GM23338 (cell line): ENCODE measurements at regions not wholly inside any gene's neighbourhood (a gene's known extent, or its start where the extent isn't known, plus 50 kb on each side); places are given as distances from the start of the nearest gene placed in this dataset.
A peak's percentile ranks its signal among the peaks of the same experiment; 100 is the strongest.
"Not testable (repeated sequence)": the region's sequence is repeated elsewhere in the genome, so short reads cannot be mapped to it uniquely, and the experiment has no call there.

Experiments
- ATAC-seq: fragments of 200-7000 bp; cut with Tn5 transposase; 3 replicates; pipeline ENCODE4 v1.9.1; 2020
- DNase-seq: peaks from one replicate; pipeline ENCODE4 v3.0.0-alpha.2; 2015; ENCODE audit warnings: low spot score
- H2AFZ ChIP-seq: fragments of 200-600 bp; sonication (generic); 2 replicates; pipeline ENCODE4 v1.8.0; 2016; ENCODE audit warnings: antibody characterized with exemption, mild to moderate bottlenecking, moderate library complexity
- H3F3A ChIP-seq: fragments of 200-600 bp; sonication (generic); replicated peaks from 2 replicates; pipeline ENCODE4 v1.8.0; 2017; ENCODE audit warnings: antibody characterized with exemption, mixed run types, low read depth
- H3K27ac ChIP-seq: fragments of 200-600 bp; sonication (generic); 2 replicates; pipeline ENCODE4 v1.6.1; 2016; ENCODE audit warnings: low read depth
- H3K27me3 ChIP-seq: fragments of 200-600 bp; sonication (generic); 2 replicates; pipeline ENCODE4 v1.8.0; 2016; ENCODE audit warnings: mild to moderate bottlenecking, mixed run types, moderate library complexity; ENCODE audit not compliant: insufficient read depth
- H3K36me3 ChIP-seq: fragments of 200-600 bp; sonication (generic); 2 replicates; pipeline ENCODE4 v1.8.0; 2016; ENCODE audit warnings: mild to moderate bottlenecking; ENCODE audit not compliant: insufficient read depth
- H3K4me1 ChIP-seq: fragments of 200-600 bp; sonication (generic); 2 replicates; pipeline ENCODE4 v1.8.0; 2016; ENCODE audit warnings: mild to moderate bottlenecking, moderate library complexity; ENCODE audit not compliant: insufficient read depth
- H3K4me2 ChIP-seq: fragments of 200-600 bp; sonication (generic); 2 replicates; pipeline ENCODE4 v1.7.1; 2017; ENCODE audit warnings: mixed run types
- H3K4me3 ChIP-seq: fragments of 200-600 bp; sonication (generic); 2 replicates; pipeline ENCODE4 v1.6.1; 2016; ENCODE audit warnings: mixed run types
- H3K79me2 ChIP-seq: fragments of 200-600 bp; sonication (generic); replicated peaks from 2 replicates; pipeline ENCODE4 v1.8.0; 2017; ENCODE audit warnings: mild to moderate bottlenecking; ENCODE audit not compliant: insufficient read depth
- H3K9me2 ChIP-seq: fragments of 200-600 bp; sonication (generic); 2 replicates; pipeline ENCODE4 v1.8.0; 2017; ENCODE audit not compliant: insufficient read depth
- H4K20me1 ChIP-seq: fragments of 200-600 bp; sonication (generic); replicated peaks from 2 replicates; pipeline ENCODE4 v1.8.0; 2017; ENCODE audit warnings: mild to moderate bottlenecking; ENCODE audit not compliant: insufficient read depth
- H3K27ac Mint-ChIP-seq: 2 replicates; pipeline ENCODE4 v1.8.0; 2020; ENCODE audit warnings: inconsistent platforms, mild to moderate bottlenecking, moderate library complexity, mixed read lengths
- H3K27me3 Mint-ChIP-seq: 3 replicates; pipeline ENCODE4 v1.8.0; 2022; ENCODE audit warnings: low read depth, mild to moderate bottlenecking, moderate library complexity, mixed read lengths, inconsistent platforms; ENCODE audit not compliant: insufficient read depth, poor library complexity
- H3K36me3 Mint-ChIP-seq: 3 replicates; pipeline ENCODE4 v1.8.0; 2021; ENCODE audit warnings: low read depth, mild to moderate bottlenecking, inconsistent platforms, moderate library complexity, mixed read lengths
- H3K4me1 Mint-ChIP-seq: 3 replicates; pipeline ENCODE4 v1.8.0; 2020; ENCODE audit warnings: mild to moderate bottlenecking, inconsistent platforms, mixed read lengths
- H3K4me3 Mint-ChIP-seq: 3 replicates; pipeline ENCODE4 v1.8.0; 2021; ENCODE audit warnings: moderate library complexity, mild to moderate bottlenecking, inconsistent platforms, mixed read lengths
- H3K9me3 Mint-ChIP-seq: 3 replicates; pipeline ENCODE4 v1.8.0; 2020; ENCODE audit warnings: moderate library complexity, mild to moderate bottlenecking, inconsistent platforms, mixed read lengths
- CREB1 ChIP-seq: fragments of 250-450 bp; sonication (Bioruptor Pico); IDR thresholded peaks from 2 replicates; pipeline ENCODE4 v1.5.0; 2020; ENCODE audit warnings: low read depth, mild to moderate bottlenecking, moderate library complexity
- ETS1 ChIP-seq: IDR thresholded peaks from 2 replicates; pipeline ENCODE4 v1.6.1; 2016; ENCODE audit warnings: antibody characterized with exemption
- EZH2 ChIP-seq: fragments of 200-600 bp; sonication (generic); IDR thresholded peaks from one replicate; pipeline ENCODE4 v1.8.0; 2017; ENCODE audit warnings: antibody characterized with exemption, mild to moderate bottlenecking, low read depth; ENCODE audit not compliant: unreplicated experiment
- EZH2phosphoT487 ChIP-seq: fragments of 200-600 bp; sonication (generic); IDR thresholded peaks from one replicate; pipeline ENCODE4 v1.8.1; 2018; ENCODE audit warnings: antibody characterized with exemption; ENCODE audit not compliant: unreplicated experiment
- JUNB ChIP-seq: IDR thresholded peaks from one replicate; pipeline ENCODE4 v1.6.1; 2016; ENCODE audit warnings: antibody characterized with exemption; ENCODE audit not compliant: unreplicated experiment
- NANOG ChIP-seq: IDR thresholded peaks from 2 replicates; pipeline ENCODE4 v1.6.1; 2016; ENCODE audit warnings: antibody characterized with exemption, borderline replicate concordance
- POLR2AphosphoS5 ChIP-seq: IDR thresholded peaks from 2 replicates; pipeline ENCODE4 v1.6.1; 2016; ENCODE audit warnings: antibody characterized with exemption, low read depth
- STAT1 ChIP-seq: IDR thresholded peaks from one replicate; pipeline ENCODE4 v1.6.1; 2016; ENCODE audit warnings: antibody characterized with exemption; ENCODE audit not compliant: unreplicated experiment
- ZNF114 ChIP-seq: fragments of 250-450 bp; sonication (Bioruptor Pico); IDR thresholded peaks from 2 replicates; pipeline ENCODE4 v1.5.0; 2020; ENCODE audit warnings: mild to moderate bottlenecking, moderate library complexity
- ZNF331 ChIP-seq: fragments of 250-450 bp; sonication (Bioruptor Pico); IDR thresholded peaks from 2 replicates; pipeline ENCODE4 v1.5.0; 2020; ENCODE audit warnings: low read depth, mild to moderate bottlenecking, moderate library complexity
- TF ChIP-seq, protein P1 (sequence below): IDR thresholded peaks from one replicate; pipeline ENCODE4 v1.6.1; 2018; ENCODE audit warnings: antibody characterized with exemption; ENCODE audit not compliant: unreplicated experiment
- TF ChIP-seq, protein P2 (sequence below), 2 experiments: fragments of 200-600 bp in 1 of 2; sonication (generic) in 1 of 2; conservative IDR thresholded peaks; 2 replicates each; pipeline versions ENCODE4 v1.5.1 to v1.6.1; 2016 to 2017; ENCODE audit warnings: antibody characterized with exemption in 2 of 2, low read depth in 2 of 2, mild to moderate bottlenecking in 2 of 2, moderate library complexity in 1 of 2

DNA sequence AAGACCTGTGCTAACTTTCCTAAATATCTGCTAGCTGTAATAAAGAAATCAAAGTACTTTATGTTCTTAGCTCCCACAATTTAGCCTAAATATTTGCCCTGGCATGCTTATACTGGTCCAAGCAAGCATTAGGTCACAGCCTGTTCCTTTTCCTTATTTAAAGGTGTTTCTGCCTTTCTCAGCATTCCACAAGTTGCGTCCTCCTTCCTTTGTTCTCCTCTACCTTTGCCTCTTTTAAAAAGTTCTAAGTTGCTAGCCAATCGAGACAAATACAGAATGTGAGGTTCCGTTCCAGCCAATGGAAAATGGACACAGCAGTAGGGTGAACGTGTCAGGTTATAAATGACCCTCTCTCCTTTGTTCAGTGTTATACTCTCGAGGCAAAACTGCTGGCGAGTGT, 99.9 kb downstream of the KDR start:
- not testable (repeated sequence) for H3K9me2 ChIP-seq, H4K20me1 ChIP-seq, H3K27ac Mint-ChIP-seq, H3K4me3 Mint-ChIP-seq, DNase-seq, H3K4me3 ChIP-seq, H3K4me1 Mint-ChIP-seq, H3K27ac ChIP-seq, ATAC-seq, H3K27me3 Mint-ChIP-seq, H3K79me2 ChIP-seq, H3K4me1 ChIP-seq, H3K9me3 Mint-ChIP-seq, H3K27me3 ChIP-seq, H3K4me2 ChIP-seq, H3K36me3 Mint-ChIP-seq, H3F3A ChIP-seq, H3K36me3 ChIP-seq
- H2AFZ ChIP-seq, result peak overlapping the region; percentile 34

DNA sequence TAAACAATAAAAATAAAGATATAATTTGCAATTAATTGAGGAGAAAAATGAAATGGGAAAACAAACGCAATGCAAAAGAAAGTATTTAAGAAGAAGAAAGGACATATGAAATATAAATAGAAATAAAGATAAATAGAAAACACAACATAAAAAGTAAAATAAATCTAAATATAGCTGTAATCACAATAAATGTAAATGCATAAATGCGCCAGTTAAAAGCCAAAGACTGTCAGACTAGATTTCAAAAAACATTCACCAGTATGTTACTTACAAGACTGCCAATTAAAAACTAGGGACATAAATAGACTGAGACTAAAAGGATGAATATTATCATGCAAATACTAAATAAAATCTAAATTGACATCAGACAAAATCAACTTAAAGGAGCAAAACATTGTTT, 102.4 kb downstream of the KDR start:
- H3K4me3 ChIP-seq, result no peak overlapping the region
- no peak overlapping the region for H3K27ac Mint-ChIP-seq
- peaks cover 7% of the 10 kb centered on the region for H3K4me1 Mint-ChIP-seq
- TF ChIP-seq STAT1, result no peak
- H3K79me2 ChIP-seq, result no peaks in the 10 kb centered on the region
- no peaks in the 10 kb centered on the region for H3K36me3 Mint-ChIP-seq
- H3K9me3 Mint-ChIP-seq, result no peaks in the 10 kb centered on the region
- H3K4me2 ChIP-seq, result no peak overlapping the region
- no peak for ATAC-seq
- H3K9me2 ChIP-seq, result peaks cover 8% of the 10 kb centered on the region; the same call in 1 of the 2 replicates
- H3K27me3 Mint-ChIP-seq, result peaks cover 1% of the 10 kb centered on the region
- no peak overlapping the region for H3K27ac ChIP-seq
- no peaks in the 10 kb centered on the region for H3K27me3 ChIP-seq
- H3K4me3 Mint-ChIP-seq, result no peak overlapping the region
- H3K4me1 ChIP-seq, result peaks cover 6% of the 10 kb centered on the region; the same call in 1 of the 2 replicates
- no peaks in the 10 kb centered on the region for H4K20me1 ChIP-seq
- no peaks in the 10 kb centered on the region for H3K36me3 ChIP-seq
- no peaks in the 10 kb centered on the region for H3F3A ChIP-seq
- H2AFZ ChIP-seq, result no peak overlapping the region
- no peak for DNase-seq

DNA sequence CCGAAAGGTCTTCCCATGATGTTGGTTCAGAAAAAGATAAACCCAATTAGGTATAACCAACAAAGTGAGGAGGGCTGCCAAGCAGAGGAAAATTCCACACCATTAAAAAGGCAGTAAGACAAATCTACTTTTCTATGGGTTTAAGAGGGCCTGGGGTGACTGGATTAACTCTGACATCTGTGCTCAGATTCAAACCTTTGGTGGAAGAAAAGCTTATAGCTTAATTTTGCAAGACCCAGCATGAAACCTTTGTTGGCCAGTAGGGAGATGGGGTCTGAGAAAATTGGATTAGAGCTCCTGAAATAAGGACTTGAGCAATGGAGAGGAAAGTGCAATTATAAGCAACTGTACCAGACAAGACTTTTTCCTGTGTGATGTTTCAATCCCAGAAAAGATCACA, 104.2 kb downstream of the KDR start:
- Histone ChIP-seq H2AFZ (no peak overlapping the region; the same call in 1 of the 2 replicates), H3K27me3 (no peaks in the 10 kb centered on the region), H3K9me2 (peaks cover 9% of the 10 kb centered on the region), H3K36me3 (no peaks in the 10 kb centered on the region), H4K20me1 (no peaks in the 10 kb centered on the region), H3K27ac (no peak overlapping the region), H3K79me2 (no peaks in the 10 kb centered on the region), H3K4me3 (no peak overlapping the region), H3K4me2 (no peak overlapping the region), H3F3A (no peaks in the 10 kb centered on the region), H3K4me1 (peaks cover 13% of the 10 kb centered on the region; the same call in 1 of the 2 replicates)
- ATAC-seq, result no peak
- no peak for DNase-seq
- Mint-ChIP-seq H3K36me3 (no peaks in the 10 kb centered on the region), H3K27me3 (peaks cover 1% of the 10 kb centered on the region), H3K9me3 (no peaks in the 10 kb centered on the region), H3K4me1 (peaks cover 11% of the 10 kb centered on the region), H3K27ac (no peak overlapping the region), H3K4me3 (no peak overlapping the region)
- TF ChIP-seq CREB1 (no peak), ZNF331 (CRISPR knock-in tag) (no peak), POLR2AphosphoS5 (no peak), EZH2 (no peak), STAT1 (no peak), JUNB (no peak), ETS1 (no peak), EZH2phosphoT487 (no peak), ZNF114 (no peak), NANOG (no peak)
- TF ChIP-seq, protein P1, sequence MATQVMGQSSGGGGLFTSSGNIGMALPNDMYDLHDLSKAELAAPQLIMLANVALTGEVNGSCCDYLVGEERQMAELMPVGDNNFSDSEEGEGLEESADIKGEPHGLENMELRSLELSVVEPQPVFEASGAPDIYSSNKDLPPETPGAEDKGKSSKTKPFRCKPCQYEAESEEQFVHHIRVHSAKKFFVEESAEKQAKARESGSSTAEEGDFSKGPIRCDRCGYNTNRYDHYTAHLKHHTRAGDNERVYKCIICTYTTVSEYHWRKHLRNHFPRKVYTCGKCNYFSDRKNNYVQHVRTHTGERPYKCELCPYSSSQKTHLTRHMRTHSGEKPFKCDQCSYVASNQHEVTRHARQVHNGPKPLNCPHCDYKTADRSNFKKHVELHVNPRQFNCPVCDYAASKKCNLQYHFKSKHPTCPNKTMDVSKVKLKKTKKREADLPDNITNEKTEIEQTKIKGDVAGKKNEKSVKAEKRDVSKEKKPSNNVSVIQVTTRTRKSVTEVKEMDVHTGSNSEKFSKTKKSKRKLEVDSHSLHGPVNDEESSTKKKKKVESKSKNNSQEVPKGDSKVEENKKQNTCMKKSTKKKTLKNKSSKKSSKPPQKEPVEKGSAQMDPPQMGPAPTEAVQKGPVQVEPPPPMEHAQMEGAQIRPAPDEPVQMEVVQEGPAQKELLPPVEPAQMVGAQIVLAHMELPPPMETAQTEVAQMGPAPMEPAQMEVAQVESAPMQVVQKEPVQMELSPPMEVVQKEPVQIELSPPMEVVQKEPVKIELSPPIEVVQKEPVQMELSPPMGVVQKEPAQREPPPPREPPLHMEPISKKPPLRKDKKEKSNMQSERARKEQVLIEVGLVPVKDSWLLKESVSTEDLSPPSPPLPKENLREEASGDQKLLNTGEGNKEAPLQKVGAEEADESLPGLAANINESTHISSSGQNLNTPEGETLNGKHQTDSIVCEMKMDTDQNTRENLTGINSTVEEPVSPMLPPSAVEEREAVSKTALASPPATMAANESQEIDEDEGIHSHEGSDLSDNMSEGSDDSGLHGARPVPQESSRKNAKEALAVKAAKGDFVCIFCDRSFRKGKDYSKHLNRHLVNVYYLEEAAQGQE, result no peak
- TF ChIP-seq, protein P2, sequence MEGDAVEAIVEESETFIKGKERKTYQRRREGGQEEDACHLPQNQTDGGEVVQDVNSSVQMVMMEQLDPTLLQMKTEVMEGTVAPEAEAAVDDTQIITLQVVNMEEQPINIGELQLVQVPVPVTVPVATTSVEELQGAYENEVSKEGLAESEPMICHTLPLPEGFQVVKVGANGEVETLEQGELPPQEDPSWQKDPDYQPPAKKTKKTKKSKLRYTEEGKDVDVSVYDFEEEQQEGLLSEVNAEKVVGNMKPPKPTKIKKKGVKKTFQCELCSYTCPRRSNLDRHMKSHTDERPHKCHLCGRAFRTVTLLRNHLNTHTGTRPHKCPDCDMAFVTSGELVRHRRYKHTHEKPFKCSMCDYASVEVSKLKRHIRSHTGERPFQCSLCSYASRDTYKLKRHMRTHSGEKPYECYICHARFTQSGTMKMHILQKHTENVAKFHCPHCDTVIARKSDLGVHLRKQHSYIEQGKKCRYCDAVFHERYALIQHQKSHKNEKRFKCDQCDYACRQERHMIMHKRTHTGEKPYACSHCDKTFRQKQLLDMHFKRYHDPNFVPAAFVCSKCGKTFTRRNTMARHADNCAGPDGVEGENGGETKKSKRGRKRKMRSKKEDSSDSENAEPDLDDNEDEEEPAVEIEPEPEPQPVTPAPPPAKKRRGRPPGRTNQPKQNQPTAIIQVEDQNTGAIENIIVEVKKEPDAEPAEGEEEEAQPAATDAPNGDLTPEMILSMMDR (conservative IDR thresholded peaks at IDR 0.05; ENCODE audit: low read depth in 2 of 2), result no peak
